ENCODE measurements at regions not wholly inside any gene's neighbourhood (a gene's known extent, or its start where the extent isn't known, plus 50 kb on each side); places are given as distances from the start of the nearest gene placed in this dataset.
"Not testable (repeated sequence)": the region's sequence is repeated elsewhere in the genome, so short reads cannot be mapped to it uniquely, and the experiment has no call there.

- DNase-seq (ENCODE audit: low spot score), result no peak
Observed at GRCh38 chr12:125493704-125494308, 428.6 kb downstream of the AACS start.

DNA sequence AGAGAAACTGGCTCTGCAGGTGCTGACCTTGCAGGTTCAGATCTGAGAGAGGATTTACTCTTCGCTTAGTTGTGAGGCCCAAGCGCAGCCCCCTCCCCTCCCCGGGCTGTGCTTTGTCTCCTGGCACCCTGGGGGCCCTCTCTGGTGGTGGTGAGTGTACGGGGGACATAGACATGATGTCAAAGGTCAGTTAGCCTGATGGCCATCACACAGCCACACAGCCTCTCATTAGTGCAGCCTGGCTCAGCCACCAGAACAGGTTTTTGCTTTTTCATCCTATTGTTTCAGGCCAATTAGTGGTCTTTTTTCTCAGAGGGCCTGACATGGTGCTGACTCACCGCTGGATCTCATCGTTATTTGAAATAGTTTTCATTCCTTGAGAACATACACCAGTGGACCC, 437.9 kb downstream of the AACS start:
- DNase-seq (ENCODE audit: low spot score), result no peak

- no peak for DNase-seq (ENCODE audit: low spot score)
Observed at GRCh38 chr12:125509195-125509594, 444.0 kb downstream of the AACS start.

- no peak for DNase-seq (ENCODE audit: low spot score)
Observed at GRCh38 chr12:125512541-125513298, 447.5 kb downstream of the AACS start.

DNA sequence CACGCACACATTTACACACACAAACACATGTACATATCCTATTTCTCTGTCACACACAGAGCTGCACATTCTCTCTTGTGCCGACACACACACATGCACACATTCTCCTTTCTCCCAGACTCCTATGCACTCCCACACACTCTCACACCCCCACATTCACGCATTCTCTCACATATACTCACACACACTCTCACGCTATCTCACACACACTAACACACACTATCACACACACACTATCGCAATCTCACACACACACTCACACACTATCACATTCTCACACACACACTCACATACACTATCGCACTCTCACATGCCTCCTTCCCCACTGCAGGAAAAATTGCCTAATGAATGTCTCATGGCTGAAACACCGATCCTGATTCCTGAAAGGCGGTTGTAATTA, 450.7 kb downstream of the AACS start:
- no peak for DNase-seq (ENCODE audit: low spot score)

- no peak for DNase-seq (ENCODE audit: low spot score)
Observed at GRCh38 chr12:125518074-125518473, 452.8 kb downstream of the AACS start.

DNA sequence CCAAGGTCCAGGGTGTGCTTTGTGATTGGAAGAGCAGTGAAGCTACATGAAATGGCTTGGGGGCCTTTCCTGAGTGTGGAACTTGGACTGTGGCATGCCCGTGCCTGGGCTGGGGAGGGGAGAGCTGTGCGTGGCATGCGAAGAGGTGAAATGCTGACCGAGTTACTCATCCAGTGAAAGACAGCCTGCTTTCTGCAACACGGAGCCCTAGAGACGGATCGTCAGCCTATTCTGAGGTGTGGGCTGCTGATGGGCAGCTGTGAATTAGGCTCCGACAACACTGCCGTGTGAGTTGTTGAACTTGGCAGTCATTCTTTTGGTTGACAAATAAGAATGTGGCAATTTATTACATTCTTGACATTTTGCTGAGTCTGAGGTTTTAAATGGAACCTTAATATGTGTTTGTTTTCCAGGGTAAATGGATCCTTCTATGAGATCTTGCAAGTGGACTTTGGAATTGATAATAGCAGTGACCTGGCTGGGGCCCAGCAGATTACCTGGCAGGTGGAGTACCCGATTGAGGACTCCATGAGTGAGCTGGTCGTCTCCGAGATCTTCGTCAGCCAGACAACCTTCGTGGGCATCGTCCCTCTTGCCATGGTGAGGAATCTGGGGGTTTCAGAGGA, 453.9 kb downstream of the AACS start:
- DNase-seq (ENCODE audit: low spot score), result no peak

GRCh38 chr12:125525879-125526278, 460.6 kb downstream of the AACS start:
- DNase-seq (ENCODE audit: low spot score), result no peak

DNA sequence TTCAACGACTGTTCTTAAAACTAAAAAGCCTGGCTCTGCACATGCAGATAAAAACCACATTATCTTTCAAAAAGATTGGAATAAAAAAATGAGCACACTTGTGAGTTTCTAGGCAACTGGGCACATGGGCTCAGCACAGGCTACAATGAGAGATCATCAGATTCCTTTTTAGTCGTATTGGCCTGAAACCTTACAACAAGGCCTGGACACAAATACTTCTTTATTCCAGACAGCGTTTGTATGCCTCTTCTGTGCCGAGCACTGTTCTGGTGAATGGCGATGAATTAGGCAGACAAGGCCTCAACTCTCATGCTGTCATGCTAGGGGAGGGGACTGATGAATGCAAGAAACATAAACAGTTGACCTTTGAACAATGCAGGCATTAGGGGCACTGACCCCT, 463.0 kb downstream of the AACS start:
- DNase-seq (ENCODE audit: low spot score), result no peak

DNA sequence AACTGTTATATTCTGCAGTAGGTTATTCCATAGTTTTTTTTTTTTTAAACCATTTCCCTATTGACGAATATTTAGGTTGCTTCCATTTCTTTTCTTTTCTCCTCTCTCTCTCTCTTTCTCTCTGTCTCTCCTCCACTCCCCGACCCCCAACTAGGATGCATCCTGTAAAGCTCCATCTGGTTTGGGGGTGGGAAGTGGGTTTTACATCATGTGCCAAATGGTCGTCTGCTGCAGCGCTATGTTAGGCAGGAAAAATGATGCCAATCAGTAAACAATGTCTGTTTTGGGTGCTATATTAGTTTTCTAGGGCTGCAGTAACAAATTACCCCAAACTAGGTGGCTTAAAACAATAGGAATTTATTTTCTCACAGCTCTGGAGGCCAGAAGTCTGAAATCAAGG, 465.0 kb downstream of the AACS start:
- DNase-seq (ENCODE audit: low spot score), result no peak

DNA sequence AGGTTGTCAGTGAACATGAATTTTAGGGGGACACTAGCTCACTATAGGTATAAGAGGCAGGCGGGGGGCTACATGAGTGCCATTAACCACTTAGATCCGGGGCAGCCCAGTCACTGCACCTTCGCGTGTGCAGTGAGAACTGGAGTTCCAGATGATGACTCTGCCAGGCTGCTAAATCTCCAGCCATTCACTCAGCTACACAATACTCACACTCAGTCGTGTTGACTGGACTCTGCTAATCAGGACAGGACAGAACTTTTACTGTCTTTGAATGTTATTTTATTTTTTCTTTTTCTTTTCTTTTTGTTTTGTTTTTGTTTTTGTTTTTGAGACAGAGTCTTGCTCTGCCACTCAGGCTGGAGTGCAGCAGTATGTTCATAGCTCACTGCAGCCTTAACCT, 465.6 kb downstream of the AACS start:
- DNase-seq (ENCODE audit: low spot score), result no peak

GRCh38 chr12:125531574-125531973, 466.3 kb downstream of the AACS start:
- DNase-seq (ENCODE audit: low spot score), result no peak

- peak; percentile 87 for DNase-seq (ENCODE audit: low spot score)
Observed at GRCh38 chr12:125533434-125534029, 468.3 kb downstream of the AACS start.

DNA sequence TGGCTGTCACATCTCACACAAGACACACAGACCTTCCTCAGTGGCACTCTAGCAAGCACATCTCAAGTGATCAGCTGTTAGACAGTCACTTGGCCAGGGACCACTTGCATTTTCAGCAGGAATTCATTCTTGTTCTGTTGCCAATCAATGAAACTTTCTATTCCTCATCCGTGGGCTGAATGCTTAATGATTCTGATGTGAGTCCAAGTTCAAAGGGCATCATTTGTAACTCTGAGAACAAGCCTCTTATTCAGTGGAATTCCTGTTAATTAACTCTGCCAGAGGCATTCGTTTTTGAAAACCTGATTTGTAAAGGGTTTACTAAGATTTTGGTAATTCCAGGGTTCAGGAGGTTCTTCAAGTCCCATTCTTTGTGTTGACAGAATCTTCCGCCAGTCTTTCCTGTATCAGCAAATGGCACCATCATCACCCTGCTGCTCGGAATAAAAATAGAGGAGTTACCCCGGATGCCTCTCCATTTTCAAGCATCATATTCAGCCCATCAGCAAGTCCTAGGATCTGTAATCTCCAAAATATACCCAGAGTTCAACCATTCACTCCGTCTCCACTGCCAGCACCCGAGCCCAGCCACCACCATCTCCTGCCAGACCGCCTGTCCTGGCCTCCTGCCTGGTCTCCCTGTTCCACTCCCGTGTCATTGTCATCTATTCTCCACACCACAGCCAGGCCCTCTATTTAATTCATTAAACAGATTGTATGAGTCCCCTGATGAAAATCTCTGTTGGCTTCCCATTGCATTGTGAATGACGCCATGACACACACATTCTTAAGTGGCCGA, 473.4 kb downstream of the AACS start:
- no peak for DNase-seq (ENCODE audit: low spot score)

DNA sequence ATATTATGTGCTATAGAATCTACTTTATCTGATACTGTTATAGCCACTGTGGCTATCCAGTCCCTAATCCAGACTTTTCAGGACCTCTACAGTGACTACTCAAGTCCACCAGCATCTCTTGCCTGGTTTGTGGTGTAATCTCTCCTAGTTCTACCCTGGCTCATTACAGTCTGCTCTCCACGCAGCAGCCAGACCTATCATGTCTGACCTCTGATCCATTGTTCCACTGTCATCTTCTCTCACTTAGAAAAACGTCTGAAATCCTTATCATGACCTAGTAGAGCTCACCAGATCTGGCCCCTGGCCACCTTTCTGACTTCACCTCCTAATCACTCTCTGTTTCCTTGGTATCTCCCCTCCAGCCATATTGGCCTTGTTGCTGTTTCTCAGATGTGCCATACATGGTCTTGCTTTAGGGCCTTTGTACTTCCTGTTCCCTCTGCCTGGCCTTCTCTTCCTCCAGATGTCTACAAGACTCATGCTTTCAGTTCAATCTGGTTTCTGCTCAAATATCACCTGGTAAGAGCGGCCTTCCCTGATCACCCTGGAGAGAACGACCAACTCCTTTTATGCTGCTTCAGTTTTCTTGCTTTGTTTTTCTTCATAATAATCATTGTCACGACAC, 475.5 kb downstream of the AACS start:
- DNase-seq (ENCODE audit: low spot score), result no peak

DNA sequence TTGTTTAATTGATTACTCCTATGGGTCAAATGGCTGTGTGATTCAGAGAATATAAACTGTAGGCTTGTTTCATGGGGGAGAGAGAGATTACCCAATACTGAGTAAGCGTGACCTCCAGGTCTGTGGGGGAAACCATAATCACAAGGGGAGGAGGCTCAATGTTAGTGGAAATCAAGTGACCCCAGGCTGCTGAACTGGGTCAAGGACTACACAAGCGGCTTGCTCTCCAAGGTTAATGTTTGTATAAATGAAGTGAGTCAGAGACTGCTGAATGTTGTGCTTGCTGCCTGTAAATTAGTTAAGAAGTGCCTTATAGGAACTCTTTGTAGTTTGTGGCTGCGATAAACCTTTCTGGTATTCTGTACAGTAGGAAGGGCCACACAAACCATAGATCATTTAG, 479.7 kb downstream of the AACS start:
- DNase-seq (ENCODE audit: low spot score), result no peak

- DNase-seq (ENCODE audit: low spot score), result no peak
Observed at GRCh38 chr12:125549171-125549570, 483.9 kb downstream of the AACS start.

GRCh38 chr12:125549836-125550235, 484.6 kb downstream of the AACS start:
- no peak for DNase-seq (ENCODE audit: low spot score)

DNA sequence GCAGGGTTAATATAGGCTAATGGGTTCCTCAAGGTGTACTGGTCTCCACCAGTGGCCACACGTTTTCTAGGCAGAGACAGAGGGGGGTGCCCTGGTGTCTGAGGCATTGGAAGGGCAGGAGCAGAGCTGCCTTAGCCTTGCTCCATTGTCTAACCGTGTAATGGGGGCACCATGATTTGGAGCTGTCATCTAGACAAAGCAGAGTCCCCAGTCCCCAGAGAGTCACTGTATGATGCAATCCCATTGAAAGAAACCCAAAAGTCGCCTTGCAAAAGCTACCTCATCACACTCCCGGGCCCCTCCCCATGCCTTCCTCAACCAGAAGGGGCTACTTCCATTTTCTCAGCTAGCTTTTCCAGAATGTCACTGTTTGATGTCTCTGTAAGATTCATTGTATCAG, 487.1 kb downstream of the AACS start:
- DNase-seq (ENCODE audit: low spot score), result no peak

GRCh38 chr12:125561008-125561407, 495.8 kb downstream of the AACS start:
- DNase-seq (ENCODE audit: low spot score), result not testable (repeated sequence)

GRCh38 chr12:125564753-125565152, 499.5 kb downstream of the AACS start:
- DNase-seq (ENCODE audit: low spot score), result no peak

GRCh38 chr12:125567581-125567980, 502.3 kb downstream of the AACS start:
- no peak for DNase-seq (ENCODE audit: low spot score)

Measured in D341Med (cell line).